ENCODE measurements at regions not wholly inside any gene's neighbourhood (a gene's known extent, or its start where the extent isn't known, plus 50 kb on each side); places are given as distances from the start of the nearest gene placed in this dataset.
"Not testable (repeated sequence)": the region's sequence is repeated elsewhere in the genome, so short reads cannot be mapped to it uniquely, and the experiment has no call there.

DNA sequence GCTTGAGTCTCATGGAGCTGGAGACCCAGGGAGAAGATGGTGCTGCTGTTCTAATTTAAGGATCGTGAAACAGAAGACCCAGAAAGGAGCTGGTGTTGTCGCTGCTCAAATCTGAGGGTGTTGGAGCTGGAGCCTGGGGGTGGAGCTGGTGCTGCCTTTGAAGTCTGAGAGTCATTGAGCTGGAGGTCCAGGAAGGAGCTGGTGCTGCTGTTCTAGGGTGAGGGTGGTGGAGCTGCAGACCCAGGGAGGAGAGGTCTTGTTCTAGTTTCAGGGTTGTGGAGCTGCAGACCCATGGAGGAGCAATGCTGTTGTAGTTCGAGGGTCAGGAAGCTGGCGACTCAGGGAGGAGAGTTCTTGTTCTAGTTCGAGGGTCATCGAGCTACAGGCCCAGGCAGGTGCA, 84.1 kb upstream of the ZNF479 start:
- TF ChIP-seq, protein P1, sequence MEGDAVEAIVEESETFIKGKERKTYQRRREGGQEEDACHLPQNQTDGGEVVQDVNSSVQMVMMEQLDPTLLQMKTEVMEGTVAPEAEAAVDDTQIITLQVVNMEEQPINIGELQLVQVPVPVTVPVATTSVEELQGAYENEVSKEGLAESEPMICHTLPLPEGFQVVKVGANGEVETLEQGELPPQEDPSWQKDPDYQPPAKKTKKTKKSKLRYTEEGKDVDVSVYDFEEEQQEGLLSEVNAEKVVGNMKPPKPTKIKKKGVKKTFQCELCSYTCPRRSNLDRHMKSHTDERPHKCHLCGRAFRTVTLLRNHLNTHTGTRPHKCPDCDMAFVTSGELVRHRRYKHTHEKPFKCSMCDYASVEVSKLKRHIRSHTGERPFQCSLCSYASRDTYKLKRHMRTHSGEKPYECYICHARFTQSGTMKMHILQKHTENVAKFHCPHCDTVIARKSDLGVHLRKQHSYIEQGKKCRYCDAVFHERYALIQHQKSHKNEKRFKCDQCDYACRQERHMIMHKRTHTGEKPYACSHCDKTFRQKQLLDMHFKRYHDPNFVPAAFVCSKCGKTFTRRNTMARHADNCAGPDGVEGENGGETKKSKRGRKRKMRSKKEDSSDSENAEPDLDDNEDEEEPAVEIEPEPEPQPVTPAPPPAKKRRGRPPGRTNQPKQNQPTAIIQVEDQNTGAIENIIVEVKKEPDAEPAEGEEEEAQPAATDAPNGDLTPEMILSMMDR (IDR thresholded peaks at IDR 0.05; ENCODE audit: insufficient read depth, missing control alignments) = no peak
- FAIRE-seq = no peak
- DNase-seq (ENCODE audit: insufficient read length, low spot score) = no peak

DNA sequence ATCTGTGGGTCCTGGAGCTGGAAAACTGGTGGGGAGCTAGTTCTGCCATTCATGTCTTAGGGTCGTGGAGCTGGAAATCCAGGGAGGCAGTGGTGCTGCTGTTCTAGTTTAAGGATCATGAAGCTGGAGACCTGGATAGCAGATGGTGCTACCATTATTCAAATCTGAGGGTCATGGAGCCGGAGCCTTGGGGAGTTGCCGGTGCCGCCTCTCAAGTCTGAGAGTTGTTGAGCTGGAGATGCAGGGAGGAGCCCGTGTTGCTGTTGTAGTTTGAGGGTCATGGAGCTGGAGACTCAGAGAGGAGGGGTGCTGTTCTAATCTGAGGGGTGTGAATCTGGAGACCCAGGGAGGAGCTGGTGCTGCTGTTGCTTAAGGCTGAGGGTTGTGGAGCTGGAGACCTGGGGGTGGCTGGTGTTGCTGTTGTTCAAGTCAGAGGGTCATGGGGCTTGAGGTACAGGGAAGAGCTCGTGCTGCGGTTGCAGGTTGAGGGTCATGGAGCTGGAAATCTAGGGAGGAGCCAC, 86.0 kb upstream of the ZNF479 start:
- DNase-seq (ENCODE audit: insufficient read length, low spot score) (no peak), FAIRE-seq (no peak)
- TF ChIP-seq, protein P1 (IDR thresholded peaks at IDR 0.05; ENCODE audit: insufficient read depth, missing control alignments) = no peak

DNA sequence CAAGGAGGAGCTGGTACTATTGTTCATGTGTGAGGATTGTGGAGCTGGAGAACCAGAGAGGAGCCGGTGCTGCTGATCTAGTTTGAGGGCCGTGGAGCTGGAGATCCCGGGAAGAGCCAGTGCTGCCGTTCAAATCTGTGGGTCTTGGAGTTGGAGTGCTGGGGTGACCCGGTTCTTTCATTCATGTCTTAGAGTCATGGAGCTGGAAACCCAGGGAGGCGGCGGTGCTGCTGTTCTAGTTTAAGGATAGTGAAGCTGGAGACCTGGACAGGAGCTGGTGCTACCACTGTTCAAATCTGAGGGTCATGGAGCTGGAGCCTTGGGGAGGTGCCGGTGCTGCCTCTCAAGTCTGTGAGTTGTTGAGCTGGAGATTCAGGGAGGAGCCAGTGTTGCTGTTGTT, 88.5 kb upstream of the ZNF479 start:
- TF ChIP-seq, protein P1 (IDR thresholded peaks at IDR 0.05; ENCODE audit: insufficient read depth, missing control alignments) = no peak
- DNase-seq (ENCODE audit: insufficient read length, low spot score) (no peak), FAIRE-seq (no peak)

DNA sequence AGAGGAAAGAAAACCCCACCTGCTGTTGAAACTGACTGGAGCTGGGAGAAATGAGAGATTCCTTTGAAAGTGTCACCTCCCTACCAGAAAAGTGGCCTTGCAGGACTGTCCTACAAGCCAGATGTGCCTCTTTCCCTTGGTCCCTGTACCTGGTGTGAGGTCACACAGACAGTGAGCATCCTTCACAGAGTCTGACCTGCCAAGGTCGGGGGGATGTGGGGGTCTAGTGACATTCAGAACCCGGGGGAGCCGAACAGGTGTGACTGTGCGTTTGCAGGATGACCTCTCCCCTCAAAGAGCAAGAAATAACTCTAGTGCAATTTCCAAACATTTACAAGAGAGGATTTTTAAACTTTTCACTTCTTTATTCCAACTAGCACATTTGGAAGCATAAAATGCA, 93.4 kb upstream of the ZNF479 start:
- no peak for DNase-seq (ENCODE audit: insufficient read length, low spot score)
- TF ChIP-seq, protein P1 (IDR thresholded peaks at IDR 0.05; ENCODE audit: insufficient read depth, missing control alignments) = no peak
- no peak for FAIRE-seq

DNA sequence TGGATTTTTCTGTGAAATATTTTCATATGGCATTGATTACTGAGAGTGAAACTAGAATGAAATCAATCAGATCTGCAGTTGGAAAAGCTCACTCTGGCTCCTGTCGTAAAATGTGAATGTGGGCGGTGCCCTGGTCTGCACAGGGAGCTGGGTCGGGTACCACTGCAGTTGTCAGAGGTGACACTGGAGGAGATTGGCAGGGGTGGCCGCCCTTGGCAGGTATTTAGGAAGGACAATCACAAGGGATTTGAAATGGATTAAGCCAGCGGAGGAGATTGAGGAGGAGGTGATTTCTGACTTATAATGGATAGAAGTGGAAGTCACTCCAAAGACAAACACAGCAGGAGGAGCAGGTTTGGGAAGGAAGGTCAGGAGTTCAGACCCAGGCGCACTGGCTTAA, 109.0 kb upstream of the ZNF479 start:
- FAIRE-seq; DNase-seq (ENCODE audit: insufficient read length, low spot score): not testable (repeated sequence)

DNA sequence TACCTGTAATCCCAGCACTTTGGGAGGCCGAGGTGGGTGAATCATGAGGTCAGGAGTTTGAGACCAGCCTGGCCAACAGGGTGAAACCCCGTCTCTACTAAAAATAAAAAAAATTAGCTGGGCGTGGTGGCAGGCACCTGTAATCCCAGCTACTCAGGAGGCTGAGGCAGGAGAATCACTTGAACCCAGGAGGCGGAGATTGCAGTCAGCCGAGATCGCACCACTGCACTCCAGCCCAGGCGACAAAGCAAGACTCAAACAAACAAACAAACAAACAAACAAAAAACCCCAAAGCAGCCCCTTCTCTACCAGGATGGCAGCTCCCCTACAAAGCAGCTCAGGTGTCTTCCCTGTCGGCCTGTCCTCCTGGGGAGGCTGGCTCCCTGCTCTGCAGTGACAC, 111.3 kb upstream of the ZNF479 start:
- not testable (repeated sequence) for FAIRE-seq; DNase-seq (ENCODE audit: insufficient read length, low spot score)

DNA sequence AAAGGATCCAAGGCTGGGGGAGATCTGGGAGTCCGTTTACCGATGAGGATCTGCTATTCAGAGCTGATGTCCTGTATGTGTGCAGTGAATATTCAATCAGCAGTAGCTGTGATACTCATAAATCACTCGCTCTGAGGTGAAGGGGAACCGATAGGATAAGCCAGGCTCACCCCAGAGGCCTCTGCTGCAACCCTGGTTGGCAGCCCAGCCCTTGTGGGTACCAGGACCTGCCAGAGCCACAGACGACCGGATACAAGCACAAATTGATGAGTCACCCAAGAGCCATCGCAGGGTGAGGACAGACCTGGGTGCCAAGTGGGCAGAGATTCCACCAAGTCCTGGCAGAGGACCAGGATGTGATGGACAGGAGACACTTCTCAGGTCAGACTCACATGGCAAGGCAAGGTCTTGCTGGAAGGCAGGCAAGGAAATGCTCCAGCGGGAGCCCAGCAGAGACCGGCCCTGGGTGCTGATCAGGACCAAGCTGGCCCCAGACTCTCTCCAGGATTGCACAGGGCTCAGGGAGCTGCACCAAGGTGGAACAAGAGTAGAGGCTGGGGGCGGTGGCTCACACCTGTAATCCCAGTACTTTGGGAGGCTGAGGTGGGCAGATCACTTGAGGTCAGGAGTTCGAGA, 112.2 kb upstream of the ZNF479 start:
- FAIRE-seq; DNase-seq (ENCODE audit: insufficient read length, low spot score): not testable (repeated sequence)

DNA sequence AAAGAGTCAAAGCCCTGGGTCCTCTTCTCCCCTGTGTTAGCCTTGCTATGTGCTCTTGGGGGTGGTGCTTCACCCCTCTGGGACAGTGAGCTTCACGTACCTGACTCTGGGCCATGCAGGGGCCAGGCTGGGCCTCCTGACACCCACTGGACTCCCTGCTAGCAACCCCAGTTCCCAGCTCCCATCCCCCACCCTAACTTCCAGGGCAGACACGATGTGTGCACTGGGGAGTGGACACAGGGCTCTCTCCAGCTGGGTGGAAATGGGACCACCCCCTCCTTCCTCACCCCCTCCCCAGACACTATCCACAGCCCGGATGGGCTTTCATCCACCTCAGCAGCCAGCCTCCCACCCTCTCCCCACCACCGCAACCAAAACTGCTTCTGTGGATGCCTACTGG, 113.0 kb upstream of the ZNF479 start:
- FAIRE-seq (no peak), DNase-seq (ENCODE audit: insufficient read length, low spot score) (no peak)
- TF ChIP-seq, protein P1 (IDR thresholded peaks at IDR 0.05; ENCODE audit: insufficient read depth, missing control alignments) = no peak

DNA sequence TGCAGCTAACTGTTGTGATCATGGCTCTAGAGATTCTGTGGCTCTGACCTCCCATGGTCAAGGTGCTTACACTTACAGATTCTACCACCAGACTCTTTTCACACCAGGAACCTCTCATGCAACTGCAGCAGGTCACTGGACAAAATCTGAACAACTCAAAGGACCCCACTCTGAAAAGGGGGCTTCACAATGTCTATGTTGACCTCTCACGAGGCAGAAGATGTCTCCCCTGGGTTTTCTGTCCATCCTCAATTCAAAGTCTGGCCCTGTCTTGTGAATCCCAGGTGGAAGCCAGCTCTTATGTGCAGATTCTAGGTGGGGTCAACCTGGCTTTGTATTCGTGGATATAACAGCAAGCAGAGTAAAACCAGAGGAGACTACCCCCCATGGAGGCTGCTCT, 118.6 kb upstream of the ZNF479 start:
- no peak for DNase-seq (ENCODE audit: insufficient read length, low spot score)
- TF ChIP-seq, protein P1 (IDR thresholded peaks at IDR 0.05; ENCODE audit: insufficient read depth, missing control alignments) = no peak
- FAIRE-seq = no peak

Measured in D721Med (cell line).